CD4-positive, alpha-beta T cell (primary cell): ENCODE measurements at regions not wholly inside any gene's neighbourhood (a gene's known extent, or its start where the extent isn't known, plus 50 kb on each side); places are given as distances from the start of the nearest gene placed in this dataset.

Experiments
- ATAC-seq: fragments of 200-7000 bp; cut with Tn5 transposase; one replicate; pipeline ENCODE4 v1.10.0; 2022; ENCODE audit warnings: mild to moderate bottlenecking; ENCODE audit not compliant: poor library complexity
- CTCF ChIA-PET: fragments of 350-600 bp; sonication (Branson Sonifier 250); formaldehyde crosslinking; loops from one replicate; lab custom pipeline; 2021; ENCODE audit warnings: antibody characterized with exemption, inconsistent platforms; lab: Charles Lee
- POLR2A ChIA-PET: fragments of 350-600 bp; sonication (Branson Sonifier 250); formaldehyde crosslinking; loops from one replicate; lab custom pipeline; 2021; ENCODE audit warnings: antibody characterized with exemption, inconsistent platforms; lab: Charles Lee
- DNase-seq, 14 experiments: peaks; one replicate each; pipeline ENCODE4 v3.0.0-alpha.2; 2013 to 2020; ENCODE audit warnings: mixed read lengths in 2 of 14
- H3K27ac ChIP-seq, 2 donors: one replicate each; pipeline versions ENCODE4 v1.5.1 to v1.7.0; 2013; ENCODE audit warnings: low read length in 2 of 2, low read depth in 1 of 2, mild to moderate bottlenecking in 1 of 2
- H3K27me3 ChIP-seq, 2 experiments: 1 replicate in 1 of 2; 2 replicates in 1 of 2; pipeline versions ENCODE4 v1.6.1 to v1.7.0; 2013; ENCODE audit warnings: low read length in 2 of 2, control low read depth in 1 of 2, mild to moderate bottlenecking in 1 of 2, moderate library complexity in 1 of 2; ENCODE audit not compliant: insufficient read depth in 2 of 2, control insufficient read depth in 1 of 2
- H3K36me3 ChIP-seq: one replicate; pipeline ENCODE4 v1.6.1; 2013; ENCODE audit warnings: low read length, control low read depth; ENCODE audit not compliant: insufficient read depth
- H3K4me1 ChIP-seq: one replicate; pipeline ENCODE4 v1.6.1; 2013; ENCODE audit warnings: low read length, control low read depth; ENCODE audit not compliant: insufficient read depth
- H3K4me3 ChIP-seq: one replicate; pipeline ENCODE4 v1.5.1; 2013; ENCODE audit warnings: mild to moderate bottlenecking, low read length, moderate library complexity
- H3K9me3 ChIP-seq, 2 experiments: 1 replicate in 1 of 2; 2 replicates in 1 of 2; pipeline versions ENCODE4 v1.6.1 to v1.7.0; 2013; ENCODE audit warnings: low read length in 2 of 2, mild to moderate bottlenecking in 2 of 2, control low read depth in 1 of 2, moderate library complexity in 1 of 2; ENCODE audit not compliant: control insufficient read depth in 1 of 2, insufficient read depth in 1 of 2
- H3K27ac Mint-ChIP-seq: one replicate; pipeline ENCODE4 v1.8.0; 2020; ENCODE audit warnings: mixed read lengths
- H3K27me3 Mint-ChIP-seq: one replicate; pipeline ENCODE4 v1.8.0; 2021; ENCODE audit warnings: mixed read lengths
- H3K36me3 Mint-ChIP-seq: one replicate; pipeline ENCODE4 v1.8.0; 2021; ENCODE audit warnings: low read depth, mixed read lengths
- H3K4me1 Mint-ChIP-seq: one replicate; pipeline ENCODE4 v1.8.0; 2021; ENCODE audit warnings: low read depth, mixed read lengths
- H3K4me3 Mint-ChIP-seq: one replicate; pipeline ENCODE4 v1.8.0; 2020; ENCODE audit warnings: mild to moderate bottlenecking, mixed read lengths
- H3K9me3 Mint-ChIP-seq: one replicate; pipeline ENCODE4 v1.8.0; 2020; ENCODE audit warnings: mixed read lengths
- CTCF ChIP-seq: fragments of 200-600 bp; IDR thresholded peaks from one replicate; pipeline ENCODE4 v1.8.0; 2022; ENCODE audit warnings: antibody characterized with exemption, mild to moderate bottlenecking
- intact Hi-C, 2 experiments: fragments of 100-400 bp; cut with DNase I in 1 of 2; cut with micrococcal nuclease in 1 of 2; formaldehyde crosslinking; loops; one replicate each; pipeline versions ENCODE4 v1.15.1 to v1.9.0; 2023 to 2025; cut with DNase I, micrococcal nuclease

GRCh38 chr1:106688446-106688845 is 368.0 kb upstream of the PRMT6 start:
- ChIA-PET CTCF (no interaction called here), POLR2A (no interaction called here)
- Mint-ChIP-seq H3K9me3 (peaks cover 11% of the 10 kb centered on the region), H3K27ac (no peak overlapping the region), H3K36me3 (no peaks in the 10 kb centered on the region), H3K27me3 (no peaks in the 10 kb centered on the region), H3K4me1 (no peaks in the 10 kb centered on the region), H3K4me3 (no peak overlapping the region)
- no peak overlapping the region for H3K27ac ChIP-seq
- H3K27me3 ChIP-seq = no peaks in the 10 kb centered on the region
- DNase-seq (no peak), ATAC-seq (no peak)
- no peak for TF ChIP-seq CTCF
- intact Hi-C loops = no loop called here
- no peak overlapping the region for H3K4me3 ChIP-seq
- H3K36me3 ChIP-seq = no peaks in the 10 kb centered on the region
- H3K9me3 ChIP-seq = no peaks in the 10 kb centered on the region
- H3K4me1 ChIP-seq = no peaks in the 10 kb centered on the region

GRCh38 chr1:106698660-106699059 is 357.8 kb upstream of the PRMT6 start:
- intact Hi-C loops = no loop called here
- H3K27me3 Mint-ChIP-seq = no peaks in the 10 kb centered on the region
- TF ChIP-seq CTCF = no peak
- no peak overlapping the region for H3K4me3 Mint-ChIP-seq
- peaks cover 11% of the 10 kb centered on the region for H3K9me3 Mint-ChIP-seq
- H3K27ac Mint-ChIP-seq = no peak overlapping the region
- H3K4me3 ChIP-seq = no peak overlapping the region
- DNase-seq (no peak), ATAC-seq (no peak)
- H3K36me3 Mint-ChIP-seq = no peaks in the 10 kb centered on the region
- POLR2A ChIA-PET = no interaction called here
- no peak overlapping the region for H3K27ac ChIP-seq
- CTCF ChIA-PET = no interaction called here
- H3K4me1 Mint-ChIP-seq = no peaks in the 10 kb centered on the region
- no peaks in the 10 kb centered on the region for H3K36me3 ChIP-seq
- H3K9me3 ChIP-seq = no peaks in the 10 kb centered on the region
- H3K27me3 ChIP-seq = no peaks in the 10 kb centered on the region
- H3K4me1 ChIP-seq = no peaks in the 10 kb centered on the region

GRCh38 chr1:106699433-106699832 is 357.0 kb upstream of the PRMT6 start:
- no peaks in the 10 kb centered on the region for H3K36me3 ChIP-seq
- DNase-seq = no peak
- Mint-ChIP-seq H3K4me3 (no peak overlapping the region), H3K27me3 (no peaks in the 10 kb centered on the region), H3K27ac (no peak overlapping the region), H3K36me3 (no peaks in the 10 kb centered on the region), H3K4me1 (no peaks in the 10 kb centered on the region), H3K9me3 (peaks cover 9% of the 10 kb centered on the region)
- H3K9me3 ChIP-seq = no peaks in the 10 kb centered on the region
- H3K4me1 ChIP-seq = no peaks in the 10 kb centered on the region
- CTCF ChIA-PET = no interaction called here
- no peak for TF ChIP-seq CTCF
- no peak for ATAC-seq
- H3K27ac ChIP-seq = no peak overlapping the region
- no peak overlapping the region for H3K4me3 ChIP-seq
- intact Hi-C loops = no loop called here
- POLR2A ChIA-PET = no interaction called here
- H3K27me3 ChIP-seq = no peaks in the 10 kb centered on the region
